GM19238 (cell line): ENCODE measurements at regions not wholly inside any gene's neighbourhood (a gene's known extent, or its start where the extent isn't known, plus 50 kb on each side); places are given as distances from the start of the nearest gene placed in this dataset.
"Not testable (repeated sequence)": the region's sequence is repeated elsewhere in the genome, so short reads cannot be mapped to it uniquely, and the experiment has no call there.

ENCODE experiments used
- DNase-seq: peaks from one replicate; pipeline ENCODE4 v3.0.0; 2011; ENCODE audit warnings: low spot score; ENCODE audit not compliant: insufficient read length

DNA sequence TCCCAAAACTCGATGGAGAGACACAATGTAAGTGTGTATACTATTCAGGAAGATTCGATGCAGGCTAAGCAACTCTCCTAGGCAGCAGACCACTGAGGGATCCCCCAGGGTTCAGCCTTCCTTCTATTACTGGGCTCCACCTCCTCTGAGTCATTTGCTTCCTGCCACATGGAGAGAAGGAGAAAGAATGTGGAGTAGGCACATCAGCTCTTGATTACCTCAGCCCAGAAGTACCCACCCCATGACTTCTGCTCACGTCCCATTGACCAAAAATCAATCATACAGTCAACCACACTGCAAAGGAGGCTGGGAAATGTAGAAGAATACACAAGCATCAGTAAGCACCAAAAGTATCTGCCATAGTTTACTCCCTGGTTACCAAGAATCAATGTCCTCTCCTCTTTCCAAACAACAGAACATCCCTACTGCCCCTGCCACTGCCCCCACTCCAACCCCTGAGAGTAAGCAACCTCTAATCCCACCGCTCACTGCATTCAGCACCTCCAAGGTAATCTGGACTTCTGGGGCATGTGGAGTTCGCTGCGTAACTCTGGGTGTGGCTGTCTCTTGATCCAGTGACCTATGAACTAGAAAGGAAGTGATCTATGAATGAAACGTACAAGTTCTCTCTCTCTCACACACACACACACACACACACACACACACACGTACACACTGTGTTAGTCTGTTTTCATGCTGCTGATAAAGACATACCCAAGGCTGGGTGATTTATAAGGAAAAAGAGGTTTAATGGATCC is 91.2 kb upstream of the C1QTNF7 start:
- no peak for DNase-seq

DNA sequence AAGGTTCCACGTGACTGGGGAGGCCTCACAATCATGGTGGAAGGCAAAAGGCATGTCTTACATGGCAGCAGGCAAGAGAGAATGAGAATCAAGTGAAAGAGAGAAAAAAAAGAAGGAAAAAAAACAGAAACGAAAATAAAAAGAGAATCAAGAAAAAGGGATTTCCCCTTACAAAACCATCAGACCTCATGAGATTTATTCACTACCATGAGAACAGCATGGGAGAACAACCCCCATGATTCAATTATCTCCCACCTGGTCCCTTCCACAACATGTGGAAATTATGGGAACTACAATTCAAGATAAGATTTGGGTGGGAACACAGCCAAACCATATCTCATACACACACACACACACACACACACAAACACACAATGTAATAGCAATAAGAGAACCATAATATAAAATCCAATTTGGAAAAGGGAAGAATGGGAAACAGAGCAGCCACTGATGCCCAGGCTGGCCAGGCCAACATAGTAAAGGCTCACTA is 90.6 kb upstream of the C1QTNF7 start:
- DNase-seq, result not testable (repeated sequence)

DNA sequence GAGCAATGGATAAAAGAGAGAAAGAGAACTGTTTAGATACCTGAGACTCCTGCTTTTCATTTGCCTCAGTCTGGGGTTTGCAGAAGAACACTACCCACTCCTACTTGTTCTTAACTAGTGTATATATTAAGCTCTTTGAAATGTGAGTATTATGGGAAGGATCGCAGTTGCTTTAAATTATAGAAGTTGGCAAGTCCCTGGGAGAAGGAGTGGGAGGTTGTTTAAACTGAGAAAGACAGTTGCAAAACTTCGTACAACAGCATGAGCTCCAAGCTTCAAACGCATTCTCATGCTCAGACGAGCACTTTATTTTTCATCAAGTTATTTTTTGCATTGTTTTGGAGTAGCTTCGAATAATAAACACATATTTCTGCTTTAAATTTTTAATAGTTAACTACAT is 88.1 kb upstream of the C1QTNF7 start:
- no peak for DNase-seq

DNA sequence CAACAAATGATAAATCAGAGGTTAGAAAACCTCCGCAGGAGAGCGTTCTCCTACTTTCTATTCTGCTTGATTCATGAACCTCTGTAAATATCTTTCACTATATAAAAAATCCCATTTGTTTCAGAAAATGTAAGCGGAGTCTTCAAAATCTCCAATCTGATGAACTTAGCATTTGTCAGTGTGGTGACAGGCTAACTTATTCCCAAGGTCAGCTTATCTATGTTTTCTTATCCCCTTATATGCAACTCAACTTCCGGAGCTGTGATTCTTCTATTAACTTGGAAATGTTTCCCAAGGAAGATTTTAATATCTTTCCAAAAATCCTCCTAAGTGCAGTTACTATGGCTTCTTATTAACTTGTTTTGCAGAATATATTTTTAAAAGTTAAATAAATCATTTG is 87.5 kb upstream of the C1QTNF7 start:
- no peak for DNase-seq

DNA sequence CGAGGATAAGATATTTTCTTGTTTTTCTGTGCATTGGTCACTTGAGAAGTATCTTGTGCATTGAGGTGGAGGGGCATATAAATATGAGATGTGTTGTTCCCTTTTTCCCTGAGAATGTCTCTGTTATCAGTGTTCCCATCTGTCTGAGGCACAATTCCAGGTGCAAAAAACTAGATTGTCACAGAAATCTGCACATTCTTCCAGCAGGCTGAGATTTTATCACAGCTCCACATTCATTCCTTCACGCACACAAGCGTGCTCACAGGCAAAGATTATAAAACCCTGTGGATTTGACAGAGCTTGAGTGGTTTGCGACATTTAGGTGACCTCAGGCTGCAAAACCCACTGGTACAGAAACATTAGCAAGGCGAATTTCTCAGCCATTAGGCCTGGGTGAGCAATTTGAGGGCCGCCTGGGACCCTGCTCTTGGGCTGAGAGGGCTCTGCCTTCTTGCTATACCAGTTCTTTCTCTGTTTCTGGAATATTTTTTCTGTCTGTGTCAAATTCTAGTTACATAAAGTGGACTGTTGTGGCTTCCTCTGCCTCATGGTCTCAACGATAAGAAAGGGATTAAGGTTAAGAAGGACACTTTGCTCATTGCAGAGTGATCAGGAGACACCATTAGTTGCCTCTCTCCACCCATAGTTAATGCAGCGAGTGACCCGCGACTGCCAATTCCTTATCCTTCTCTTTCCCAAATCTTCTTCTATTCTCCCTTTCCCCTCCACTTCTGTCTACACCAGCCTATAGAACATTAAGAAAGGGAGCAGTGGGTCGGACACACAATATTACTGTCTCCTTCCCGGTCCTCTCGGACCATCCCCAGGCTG is 86.7 kb upstream of the C1QTNF7 start:
- no peak for DNase-seq

DNA sequence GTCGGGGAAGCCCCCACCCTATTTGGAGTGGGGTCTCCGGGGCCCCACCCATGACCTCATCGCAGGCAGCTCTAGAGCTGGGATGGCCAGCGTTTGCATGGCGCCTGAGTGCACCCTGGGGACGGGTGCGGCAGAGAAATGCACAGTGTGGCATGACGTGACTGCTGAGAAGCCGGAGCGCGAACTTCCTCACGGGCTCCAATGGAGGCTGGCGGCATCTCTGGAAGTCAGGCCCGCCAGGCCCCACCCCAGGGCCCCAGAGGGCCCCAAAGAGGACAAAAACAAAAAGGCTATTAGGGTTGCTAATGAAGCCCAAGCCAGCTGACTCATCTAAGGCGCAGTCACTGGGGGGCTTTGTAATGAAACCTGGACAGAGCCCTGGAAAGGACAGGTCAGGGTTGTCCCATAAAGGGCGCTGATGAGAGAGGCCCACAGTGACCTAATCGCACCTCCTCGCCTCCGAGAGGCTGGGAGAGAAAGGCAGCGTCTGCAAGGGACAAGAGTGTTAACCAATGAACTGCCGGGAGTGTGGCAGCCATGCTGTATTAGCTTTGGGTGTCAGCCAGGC is 86.0 kb upstream of the C1QTNF7 start:
- no peak for DNase-seq

DNA sequence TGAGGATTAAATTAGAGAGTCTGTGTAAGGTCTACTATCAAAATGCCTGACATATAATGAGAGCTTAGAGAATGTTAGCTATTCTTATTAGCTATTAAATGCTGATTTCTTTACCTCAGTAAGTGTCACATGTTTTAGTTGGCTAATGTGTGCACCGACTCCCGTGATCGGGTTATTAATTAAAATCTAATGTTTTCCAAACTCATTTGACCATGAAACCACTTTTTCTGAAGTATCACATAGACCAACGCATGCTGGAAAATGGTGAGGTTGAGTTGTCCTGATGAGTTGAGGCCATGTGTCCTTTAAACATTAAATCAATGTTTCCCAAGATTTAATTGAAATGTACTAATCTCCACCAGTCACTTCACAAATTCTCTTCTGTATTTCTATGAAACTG is 84.8 kb upstream of the C1QTNF7 start:
- no peak for DNase-seq

DNA sequence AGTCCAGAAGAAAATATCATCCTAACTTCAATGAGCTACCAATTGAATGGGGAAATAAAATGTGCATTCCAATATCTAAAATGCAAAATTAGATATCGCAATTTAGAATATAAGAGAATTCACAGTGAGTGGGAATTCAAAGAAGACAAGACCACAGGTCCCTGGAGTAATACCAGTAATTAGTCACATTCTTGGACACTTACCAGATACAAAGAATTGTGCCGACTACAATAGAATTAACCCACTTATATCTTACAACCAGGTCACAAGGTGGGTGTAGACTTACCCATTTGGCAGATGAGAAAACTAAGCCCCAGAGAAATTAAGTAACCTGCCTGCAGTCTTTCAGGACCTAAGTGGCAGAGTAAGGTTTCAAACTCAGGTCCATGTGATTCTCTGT is 84.3 kb upstream of the C1QTNF7 start:
- no peak for DNase-seq

DNA sequence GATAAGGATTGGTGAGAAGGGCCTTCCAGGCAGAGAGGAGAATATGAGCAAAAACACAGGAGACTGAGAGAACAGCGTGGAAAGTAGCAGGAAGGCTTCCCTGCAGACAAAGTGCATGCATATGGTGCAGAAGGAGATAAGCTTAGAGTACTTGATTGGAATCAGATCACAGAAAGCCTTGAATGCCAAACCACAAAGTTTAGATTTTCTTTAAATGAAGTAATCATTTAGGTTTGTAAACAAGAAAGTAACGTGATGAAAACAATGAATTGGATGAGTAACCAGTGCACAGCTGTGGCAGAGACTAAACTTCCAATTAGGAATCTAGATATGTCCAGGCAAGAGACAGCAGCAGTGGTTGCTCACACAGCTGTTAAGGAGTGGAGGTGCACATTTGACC is 83.8 kb upstream of the C1QTNF7 start:
- no peak for DNase-seq

DNA sequence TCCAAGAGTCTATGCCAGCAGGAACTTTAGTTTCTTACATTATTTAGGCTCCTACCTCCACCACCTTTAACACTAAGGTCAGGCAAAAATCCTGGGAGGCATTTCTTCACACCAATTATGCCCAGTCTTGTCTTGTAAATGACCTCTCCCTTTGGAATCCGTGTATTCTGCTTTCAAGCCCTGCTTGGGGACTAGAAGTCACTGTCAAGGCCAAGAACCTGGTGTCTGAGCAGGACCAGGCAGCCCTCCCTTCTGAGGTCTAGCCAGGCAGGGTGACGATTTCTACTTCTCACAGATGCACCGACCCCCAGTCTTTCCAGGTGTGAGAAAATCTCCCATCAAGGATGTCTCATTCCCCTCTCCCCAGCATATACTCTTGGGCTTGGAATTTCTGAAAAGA is 82.7 kb upstream of the C1QTNF7 start:
- DNase-seq, result no peak

DNA sequence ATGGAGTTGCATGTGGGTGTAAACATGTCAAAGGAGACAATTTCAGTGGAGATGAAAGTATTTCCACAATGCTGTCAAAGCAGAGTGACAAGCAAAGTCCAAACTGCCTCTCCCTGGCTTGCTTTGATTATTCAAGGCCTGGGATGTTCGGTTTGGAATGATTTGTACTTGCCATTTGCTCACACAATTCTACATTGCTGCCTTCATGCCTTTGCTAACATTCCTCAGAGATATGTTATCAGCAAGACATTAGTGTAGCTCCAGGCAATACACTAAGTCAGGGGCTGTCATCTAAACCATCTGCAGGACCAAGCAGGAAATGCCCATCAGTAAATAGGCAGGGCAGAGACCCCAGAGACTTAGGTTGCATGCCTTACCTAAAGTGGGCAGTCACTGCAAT is 79.6 kb upstream of the C1QTNF7 start:
- DNase-seq, result no peak

DNA sequence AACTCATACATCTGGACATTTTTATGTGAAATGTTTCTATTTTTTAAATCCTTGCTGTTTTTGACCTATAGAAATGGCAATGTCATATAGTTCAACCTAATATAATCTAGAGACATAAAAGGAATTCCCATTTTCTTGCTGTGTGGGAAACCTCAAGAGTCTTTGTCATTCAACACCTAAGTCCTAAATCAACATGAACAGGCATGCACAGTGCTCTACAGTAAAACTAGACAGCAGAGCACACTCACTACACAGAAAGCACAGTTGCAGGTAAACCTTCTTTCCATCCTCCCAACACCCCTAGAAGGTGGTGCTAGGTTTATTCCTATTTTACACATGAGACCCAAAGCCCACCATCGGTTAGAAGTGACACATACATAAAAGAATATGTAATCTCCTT is 79.1 kb upstream of the C1QTNF7 start:
- DNase-seq, result no peak

DNA sequence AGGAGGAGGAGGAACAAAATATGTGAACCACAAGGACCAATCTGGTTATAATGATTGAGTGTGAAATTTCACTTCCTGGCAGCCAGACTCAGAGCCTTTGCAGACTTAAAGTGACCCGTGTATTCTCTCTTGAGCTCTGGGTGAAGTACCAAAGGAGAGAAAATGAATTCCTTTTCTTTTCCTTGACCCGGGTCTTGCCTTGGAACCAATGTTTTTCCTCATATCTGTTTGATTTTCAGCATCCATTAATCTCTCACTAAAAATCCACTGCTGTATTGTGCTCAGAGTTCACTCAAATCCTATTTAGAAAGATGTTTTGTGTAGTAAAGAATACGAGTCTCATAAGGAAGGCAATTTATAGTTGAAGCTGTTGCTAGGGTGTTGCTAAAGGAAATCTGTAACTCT is 78.3 kb upstream of the C1QTNF7 start:
- no peak for DNase-seq

DNA sequence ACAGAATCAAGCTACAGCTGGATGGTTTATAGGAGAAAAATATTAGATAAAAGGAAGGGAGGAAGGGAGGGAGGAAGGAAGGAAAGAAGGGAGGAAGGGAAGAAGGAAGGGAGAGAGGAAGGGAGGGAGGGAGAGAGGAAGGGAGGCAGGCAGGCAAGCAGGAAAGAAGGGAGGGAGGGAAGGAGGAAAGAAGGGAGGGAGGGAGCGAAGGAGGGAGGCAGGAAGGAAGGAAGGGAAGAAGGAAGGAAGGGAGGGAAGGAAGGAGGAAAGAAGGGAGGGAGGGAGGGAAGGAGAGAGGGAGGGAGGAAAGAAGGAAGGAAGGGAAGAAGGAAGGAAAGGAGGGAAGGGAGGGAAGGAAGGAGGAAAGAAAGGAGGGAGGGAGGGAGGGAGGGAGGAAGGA is 77.9 kb upstream of the C1QTNF7 start:
- no peak for DNase-seq

DNA sequence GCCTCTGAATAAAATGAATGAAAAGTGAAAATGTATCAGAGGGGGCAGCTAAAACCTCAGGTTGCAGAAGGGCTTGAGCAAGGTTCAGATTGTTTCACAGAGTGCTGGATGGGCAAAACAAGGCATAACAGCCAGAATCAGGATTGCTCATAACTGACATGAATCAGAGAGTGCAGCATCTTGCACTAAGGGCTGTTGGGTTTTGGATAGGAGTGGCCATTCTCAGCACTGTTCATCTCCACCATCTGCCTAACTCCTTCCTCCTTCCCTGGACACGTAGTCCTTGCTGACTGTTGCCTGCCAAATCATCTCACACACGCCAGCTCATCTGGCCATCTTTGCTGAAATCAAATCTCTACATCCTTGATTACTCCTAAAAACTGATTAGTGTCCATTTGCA is 75.3 kb upstream of the C1QTNF7 start:
- no peak for DNase-seq

DNA sequence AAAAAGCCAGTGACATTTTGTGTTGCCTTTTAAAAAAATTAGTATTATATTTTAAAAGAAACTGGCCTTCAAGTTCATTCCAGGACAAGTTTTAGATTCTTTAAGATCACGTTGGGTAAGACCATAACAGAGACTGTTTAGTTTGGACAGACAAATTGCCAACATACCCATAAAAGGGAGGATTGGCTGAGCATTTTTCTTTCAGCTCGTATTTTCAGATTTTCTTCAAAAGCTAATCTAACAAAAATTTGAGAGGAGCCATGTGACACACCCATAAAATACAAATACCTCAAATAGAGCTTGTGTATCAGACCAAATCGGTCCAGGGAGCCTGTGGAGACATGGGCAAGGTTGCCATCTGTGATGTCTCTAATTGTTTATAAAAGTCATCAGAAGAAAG is 74.6 kb upstream of the C1QTNF7 start:
- DNase-seq, result no peak

DNA sequence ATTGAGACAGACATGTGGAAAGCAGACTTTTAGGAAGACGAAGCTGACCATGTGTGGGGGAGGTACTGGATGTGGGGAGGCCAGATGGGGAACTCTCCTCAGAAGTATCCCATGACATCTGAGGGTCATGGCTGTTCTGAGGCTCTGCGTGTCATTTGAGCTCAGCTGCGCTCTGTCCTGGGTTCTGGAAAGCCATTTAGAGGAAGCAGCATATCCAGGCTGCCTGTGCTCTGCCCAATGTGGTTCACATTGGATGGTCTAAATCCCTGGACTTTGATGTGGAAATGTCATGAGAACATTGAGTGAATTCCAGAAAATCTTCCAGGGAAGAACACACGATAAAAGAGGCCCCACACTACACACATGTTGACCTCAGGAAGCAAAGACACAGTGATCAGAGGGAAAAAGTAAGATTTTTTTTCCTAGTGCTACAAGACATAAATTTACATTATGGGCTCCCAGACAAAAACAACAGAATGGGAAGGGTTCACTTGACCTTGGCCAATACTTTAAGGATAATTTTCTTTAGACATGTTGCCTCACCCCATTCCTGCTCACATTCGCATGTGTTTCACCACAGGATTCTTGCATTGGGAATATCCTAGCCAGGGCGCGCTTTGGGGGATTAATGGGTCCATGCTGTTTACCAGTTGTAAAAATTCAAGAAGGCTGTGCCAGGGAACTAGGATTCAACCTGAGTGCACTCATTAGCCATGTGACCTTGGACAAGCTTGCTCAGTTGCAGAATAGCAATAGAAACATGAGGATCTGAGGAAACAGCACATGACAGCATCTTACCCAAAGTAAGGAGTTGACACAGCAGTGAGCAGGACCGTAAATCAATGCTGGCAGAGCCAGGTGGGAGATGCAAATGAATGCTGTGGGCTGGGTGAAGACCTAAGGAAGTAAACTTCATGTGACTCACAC is 73.2 kb upstream of the C1QTNF7 start:
- DNase-seq, result no peak

DNA sequence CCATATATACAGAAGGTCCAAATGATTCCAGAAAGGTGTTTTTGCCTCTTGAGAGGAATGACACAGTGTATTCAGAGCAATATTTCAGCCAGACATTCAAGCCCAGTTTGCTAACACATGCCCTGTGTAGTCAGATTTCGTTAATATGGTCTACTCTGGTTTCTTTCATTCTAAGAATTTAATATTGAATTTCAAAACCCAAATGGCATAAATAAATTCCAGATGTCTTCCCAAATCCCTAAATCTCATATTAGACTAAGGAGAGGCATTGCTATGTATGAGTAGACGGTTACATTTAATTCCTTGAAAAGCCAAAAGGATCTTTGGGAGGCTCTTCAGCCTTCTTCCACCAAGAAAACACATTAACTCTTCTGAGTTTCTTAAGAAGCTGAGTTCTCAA is 66.3 kb upstream of the C1QTNF7 start:
- DNase-seq, result no peak

DNA sequence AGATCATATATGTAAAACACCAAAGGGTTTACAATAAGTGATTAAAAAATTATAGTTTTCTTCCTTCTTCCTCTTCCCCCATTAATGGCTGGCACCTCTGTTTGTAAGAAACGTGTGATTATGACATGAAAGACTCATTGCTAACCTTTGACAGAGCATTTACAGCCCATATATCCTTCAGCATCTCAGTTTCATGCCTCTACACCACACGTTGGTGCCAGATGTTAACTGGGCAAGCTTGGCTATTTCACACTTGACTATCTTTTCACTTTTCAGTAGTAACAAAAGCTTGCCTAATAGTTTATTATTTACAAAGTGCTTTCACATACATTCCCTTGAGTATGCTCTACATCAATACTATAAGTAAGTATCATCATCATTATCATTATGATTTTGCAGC is 65.3 kb upstream of the C1QTNF7 start:
- DNase-seq, result no peak

DNA sequence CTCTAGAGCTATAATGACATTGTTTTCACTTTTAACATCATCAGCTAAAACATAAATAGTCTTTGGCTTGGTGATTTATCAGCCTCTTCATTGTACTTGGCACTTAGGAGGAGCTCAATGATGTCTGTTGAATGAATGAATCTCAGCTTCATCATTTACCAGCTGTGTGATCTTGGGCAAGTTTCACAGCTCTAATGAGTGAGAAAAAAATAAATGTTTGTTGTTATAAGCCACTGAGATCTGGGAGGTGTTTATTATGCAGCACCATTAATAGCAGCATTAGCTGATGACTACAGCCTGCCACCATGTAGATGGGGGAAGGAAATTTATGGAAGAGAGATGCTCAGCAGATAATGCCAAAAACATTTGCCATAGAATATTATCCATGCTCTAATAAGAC is 63.6 kb upstream of the C1QTNF7 start:
- DNase-seq, result no peak

DNA sequence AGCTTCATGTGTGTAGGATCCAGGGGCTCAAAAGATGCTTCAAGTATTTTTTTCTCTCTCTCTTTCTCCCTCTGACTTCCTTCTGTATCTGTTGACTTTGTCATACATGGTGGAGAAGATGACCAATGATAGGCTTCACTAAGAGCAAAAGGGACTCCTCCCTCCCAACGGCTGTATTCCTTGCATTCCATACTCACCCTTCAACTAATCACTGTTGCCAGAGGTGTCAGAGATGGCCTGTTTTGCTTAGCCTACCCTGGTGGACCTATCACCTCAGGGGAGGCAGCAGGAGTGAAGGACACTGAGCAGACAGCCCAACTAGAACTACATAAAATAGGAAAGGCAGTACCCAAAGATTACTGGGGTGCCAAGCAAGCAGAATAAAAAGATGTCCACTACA is 62.2 kb upstream of the C1QTNF7 start:
- no peak for DNase-seq
